HEK293 (cell line): ENCODE measurements at regions not wholly inside any gene's neighbourhood (a gene's known extent, or its start where the extent isn't known, plus 50 kb on each side); places are given as distances from the start of the nearest gene placed in this dataset.

Source experiments
- CTCF ChIP-seq: fragments of 450-650 bp; formaldehyde crosslinking; IDR thresholded peaks from 2 replicates; pipeline ENCODE4 v1.5.1; 2016; ENCODE audit warnings: missing biosample characterization, missing genetic modification characterization
- REST ChIP-seq: fragments of 450-650 bp; formaldehyde crosslinking; IDR thresholded peaks from 2 replicates; pipeline ENCODE4 v1.5.1; 2016; ENCODE audit warnings: missing biosample characterization, missing genetic modification characterization
- ZNF558 ChIP-seq: fragments of 450-650 bp; formaldehyde crosslinking; IDR thresholded peaks from 2 replicates; pipeline ENCODE4 v1.5.1; 2016; ENCODE audit warnings: missing biosample characterization, missing genetic modification characterization

GRCh38 chr10:77702166-77702565 lies 64.6 kb upstream of the KCNMA1 start:
- TF ChIP-seq REST (tag by site-specific recombination) (no peak), ZNF558 (no peak), CTCF (tag by site-specific recombination) (no peak)
